GM21390 (cell line): ENCODE measurements at regions not wholly inside any gene's neighbourhood (a gene's known extent, or its start where the extent isn't known, plus 50 kb on each side); places are given as distances from the start of the nearest gene placed in this dataset.
"Not testable (repeated sequence)": the region's sequence is repeated elsewhere in the genome, so short reads cannot be mapped to it uniquely, and the experiment has no call there.

Experiments
- ATAC-seq: cut with Tn5 transposase; IDR thresholded peaks from one replicate; pipeline ENCODE4 v1.9.1; 2021; ENCODE audit not compliant: unreplicated experiment

DNA sequence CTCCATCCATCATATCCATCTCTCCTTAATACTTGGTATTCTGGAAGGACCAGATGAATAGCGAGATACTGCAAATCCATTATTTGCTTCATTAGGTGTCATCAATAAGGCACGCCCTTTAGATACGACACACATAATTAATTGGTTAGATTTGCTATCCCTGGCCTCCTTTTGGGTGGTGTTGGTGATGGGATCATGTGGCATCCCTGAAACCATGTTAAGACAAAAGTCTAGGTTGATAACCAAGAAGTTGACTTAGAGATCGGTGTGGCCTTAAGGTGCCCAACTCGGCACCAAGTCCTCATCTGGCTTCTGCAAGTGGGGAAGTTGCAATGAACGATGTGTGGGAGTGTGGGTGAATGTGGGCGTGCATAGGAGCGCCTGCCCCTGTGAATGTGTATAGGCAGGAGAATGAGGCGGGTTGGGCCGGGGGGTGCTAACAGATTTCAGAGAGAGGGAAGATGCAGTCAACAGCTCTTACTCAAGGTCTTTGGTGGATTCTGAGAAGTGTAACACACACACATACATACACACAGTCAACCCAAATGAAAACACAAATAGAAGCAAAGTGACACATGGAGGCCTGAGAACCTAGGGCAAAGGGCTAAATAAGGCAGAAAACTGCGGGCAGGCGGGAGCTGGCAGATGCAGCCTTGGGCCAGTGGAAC, 415.7 kb upstream of the ESRRG start:
- ATAC-seq: no peak

DNA sequence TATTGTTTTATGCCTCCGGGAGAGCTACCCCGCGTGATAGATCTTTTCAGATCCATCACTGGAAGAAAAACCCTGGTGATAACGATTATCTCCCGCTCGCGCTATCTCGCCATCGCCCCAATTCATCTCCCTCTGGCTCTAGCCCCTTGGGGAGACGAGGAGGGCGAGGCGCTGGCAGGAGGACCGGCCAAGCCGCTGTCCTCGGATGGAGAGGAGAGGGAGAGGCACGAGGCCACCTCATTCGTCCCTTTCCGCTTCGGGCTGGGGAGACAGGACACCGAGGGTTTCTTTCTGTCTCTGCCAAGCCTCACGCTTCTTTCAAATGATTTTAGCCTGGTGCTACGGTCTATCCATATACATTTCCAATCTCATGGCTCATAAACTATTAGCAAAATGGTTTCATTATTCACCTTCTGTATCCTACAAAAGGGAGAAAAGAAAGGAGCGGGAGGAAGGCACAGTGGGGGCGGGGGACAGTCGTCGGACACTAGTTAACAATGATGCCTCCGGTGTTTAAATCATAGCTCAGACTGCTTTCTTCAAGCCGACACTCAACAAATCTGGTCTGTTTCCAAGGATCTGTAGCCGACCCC, 415.0 kb upstream of the ESRRG start:
- no peak for ATAC-seq

DNA sequence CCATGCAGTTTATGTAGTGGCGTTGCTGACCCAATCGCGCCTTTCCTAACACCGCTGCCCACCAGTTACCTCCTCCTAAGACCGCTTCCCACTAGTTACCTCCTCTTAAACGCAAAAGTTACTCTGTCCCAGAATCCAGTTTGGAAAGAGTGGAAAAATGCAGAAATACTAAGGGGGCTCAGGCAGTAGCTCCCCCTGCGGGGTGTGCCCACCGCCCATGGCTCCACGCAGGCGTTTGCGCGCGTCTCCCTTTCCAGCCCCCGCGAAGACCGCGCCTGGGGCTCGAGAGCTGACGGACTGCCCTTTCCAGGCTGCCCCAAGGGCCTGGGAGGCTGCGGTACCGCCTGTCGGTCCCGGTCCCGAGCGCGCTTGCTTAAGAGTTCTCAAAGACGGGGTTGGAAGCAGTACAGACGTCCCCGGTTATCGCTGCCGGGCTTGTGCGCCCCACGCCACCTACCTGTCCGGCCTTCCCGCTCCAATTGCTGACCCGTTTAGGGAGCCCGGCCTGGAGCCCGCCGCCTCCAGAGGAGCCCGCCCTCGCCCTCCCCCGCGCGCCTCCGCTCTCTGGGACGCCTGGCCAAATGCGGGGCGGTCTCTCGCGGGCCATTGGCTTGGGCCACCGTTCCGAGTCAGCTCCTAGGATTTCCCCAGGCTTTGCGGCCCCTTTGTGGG, 414.1 kb upstream of the ESRRG start:
- ATAC-seq: no peak

DNA sequence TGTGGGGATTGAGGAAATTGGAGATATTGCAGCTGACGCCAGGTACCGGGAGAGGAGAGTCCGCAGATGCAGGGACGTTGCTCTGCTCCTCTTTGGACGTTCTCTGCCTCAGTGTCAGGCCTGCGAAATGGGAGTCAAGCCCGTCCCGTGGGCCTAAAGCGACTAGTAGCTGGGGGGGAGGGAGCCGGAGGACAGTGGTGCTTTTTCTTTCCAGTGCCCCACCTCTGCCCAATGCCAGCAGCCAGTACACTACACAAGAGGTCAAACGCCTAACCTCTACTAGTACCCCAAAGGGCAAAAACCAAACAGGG, 413.6 kb upstream of the ESRRG start:
- ATAC-seq: no peak

GRCh38 chr1:217135987-217136894, 413.0 kb upstream of the ESRRG start:
- no peak for ATAC-seq

- no peak for ATAC-seq
These were observed 412.3 kb upstream of the ESRRG start for GRCh38 chr1:217135569-217135915.

DNA sequence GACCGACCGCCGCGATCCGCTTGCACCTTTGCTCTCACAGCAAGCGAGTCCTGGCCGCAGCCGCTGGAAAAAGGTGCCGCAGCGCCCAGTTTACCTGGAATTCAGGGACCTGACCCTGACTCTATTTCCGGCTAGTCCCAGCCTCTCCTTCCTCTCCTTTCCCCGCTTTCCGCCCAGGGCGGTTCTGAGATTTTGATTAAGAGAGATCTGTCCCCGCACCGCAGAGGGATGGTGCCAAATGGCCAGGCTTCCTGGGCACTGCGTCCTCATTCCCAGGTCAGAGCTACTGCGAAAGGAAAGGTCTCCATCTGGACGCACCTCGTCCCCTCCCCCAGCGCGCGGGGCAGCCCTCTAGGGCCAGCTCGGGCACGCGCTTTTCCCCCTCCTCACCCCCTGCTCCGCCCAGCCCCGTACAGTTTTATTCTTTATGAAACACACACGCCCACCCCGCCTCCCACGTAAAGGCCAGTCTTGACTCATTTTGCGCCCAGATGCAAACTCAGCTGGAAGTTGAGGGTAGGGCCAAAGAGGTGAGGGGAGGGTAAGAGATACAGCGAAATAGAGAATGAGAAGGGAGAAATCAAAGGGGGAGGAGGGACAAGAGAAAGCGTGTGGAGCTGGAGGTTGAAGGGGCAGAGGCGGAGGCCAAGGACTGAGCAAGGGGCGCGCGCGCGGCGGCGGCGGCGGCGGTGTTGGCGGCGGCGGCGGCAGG, 411.8 kb upstream of the ESRRG start:
- no peak for ATAC-seq

- ATAC-seq: no peak
These were observed 411.0 kb upstream of the ESRRG start for GRCh38 chr1:217133958-217134856.

DNA sequence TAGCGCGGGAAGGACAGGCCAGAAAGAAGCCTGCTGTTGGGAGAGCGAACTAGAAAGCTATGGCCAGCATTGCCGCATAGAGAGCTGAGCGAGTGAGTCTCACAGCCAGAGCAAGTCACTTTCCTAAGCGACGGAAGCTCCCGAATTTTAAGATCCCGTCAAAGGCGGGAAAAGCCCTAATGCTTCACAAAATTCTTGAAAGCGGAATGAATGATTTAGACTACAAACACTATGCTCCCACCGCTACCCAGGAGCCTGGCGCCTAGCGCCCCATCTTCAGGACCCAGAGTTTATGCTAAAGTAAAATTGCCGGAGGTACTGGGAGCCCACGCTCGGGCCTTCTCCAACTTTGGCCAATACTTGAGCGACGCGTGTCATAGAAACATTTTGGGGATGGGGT, 409.9 kb upstream of the ESRRG start:
- no peak for ATAC-seq

- ATAC-seq: not testable (repeated sequence)
These were observed 400.1 kb upstream of the ESRRG start for GRCh38 chr1:217123340-217123739.

- ATAC-seq: no peak
These were observed 394.8 kb upstream of the ESRRG start for GRCh38 chr1:217117973-217118465.

DNA sequence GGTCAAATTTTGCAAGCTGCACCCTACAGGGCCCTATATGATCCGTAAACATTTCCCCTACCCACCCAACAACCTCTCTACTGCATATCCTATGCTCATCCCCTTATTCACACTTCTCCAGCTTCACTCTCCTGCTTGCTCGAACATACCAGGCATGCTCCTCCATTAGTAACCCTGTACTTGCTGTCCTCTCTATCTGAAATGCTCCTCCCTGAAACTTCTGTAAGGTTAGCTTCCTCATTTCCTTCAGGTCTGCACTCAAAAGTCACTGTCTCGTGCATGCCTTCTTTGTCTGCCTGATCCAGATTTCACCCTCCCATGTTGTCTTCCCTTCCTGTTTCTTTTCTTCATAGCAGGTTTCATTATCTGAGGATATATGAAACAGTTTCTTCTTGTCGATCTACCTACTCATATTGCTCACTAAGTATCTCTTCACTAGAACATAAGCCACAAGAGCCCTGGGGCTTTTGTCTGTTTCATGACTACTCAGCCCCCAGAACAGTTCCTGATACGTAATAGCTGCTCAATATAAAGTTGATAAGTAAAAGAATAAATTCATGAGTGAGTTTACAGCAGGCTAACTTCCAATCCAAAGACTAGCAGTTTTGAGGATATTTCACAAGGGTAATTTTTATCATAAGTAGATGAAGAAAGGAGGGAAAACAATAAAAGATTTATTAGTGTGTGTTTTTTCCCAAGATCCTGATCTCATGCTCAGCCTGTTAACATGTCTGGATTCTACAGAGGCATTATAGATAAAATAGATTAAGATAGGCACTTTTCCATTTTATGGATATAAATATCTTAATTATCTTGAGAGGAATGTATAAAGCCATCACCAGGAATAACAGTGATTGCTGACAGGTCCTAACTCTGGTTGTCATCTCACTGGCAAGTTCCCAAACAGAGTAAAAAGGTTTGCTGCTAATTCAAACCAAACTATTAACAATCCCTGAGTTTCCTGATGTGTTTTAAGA, 392.5 kb upstream of the ESRRG start:
- no peak for ATAC-seq

- ATAC-seq: no peak
These were observed 386.7 kb upstream of the ESRRG start for GRCh38 chr1:217109928-217110327.

- ATAC-seq: no peak
These were observed 383.1 kb upstream of the ESRRG start for GRCh38 chr1:217106231-217106901.

GRCh38 chr1:217105437-217105836, 382.2 kb upstream of the ESRRG start:
- ATAC-seq: no peak

DNA sequence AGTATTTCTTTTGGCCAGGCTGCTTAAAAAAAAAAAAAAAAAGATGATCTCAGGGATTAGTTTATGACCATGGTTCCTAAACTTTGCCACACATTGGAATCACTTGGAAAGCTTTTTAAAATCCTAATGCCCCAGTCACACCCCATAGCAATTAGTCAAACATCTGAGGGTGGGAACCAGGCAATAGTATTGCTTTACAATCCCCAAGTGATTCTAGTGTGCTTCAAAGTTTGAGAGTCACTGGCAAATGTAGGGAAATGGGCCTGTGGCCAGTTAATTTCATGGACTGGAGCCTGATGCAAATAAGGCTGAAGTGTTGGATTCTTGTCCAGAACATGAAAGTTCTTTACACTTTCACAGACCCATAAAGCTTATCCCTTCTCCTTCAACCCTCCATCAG, 374.6 kb upstream of the ESRRG start:
- ATAC-seq: no peak

- ATAC-seq: no peak
These were observed 373.0 kb upstream of the ESRRG start for GRCh38 chr1:217096200-217096599.

DNA sequence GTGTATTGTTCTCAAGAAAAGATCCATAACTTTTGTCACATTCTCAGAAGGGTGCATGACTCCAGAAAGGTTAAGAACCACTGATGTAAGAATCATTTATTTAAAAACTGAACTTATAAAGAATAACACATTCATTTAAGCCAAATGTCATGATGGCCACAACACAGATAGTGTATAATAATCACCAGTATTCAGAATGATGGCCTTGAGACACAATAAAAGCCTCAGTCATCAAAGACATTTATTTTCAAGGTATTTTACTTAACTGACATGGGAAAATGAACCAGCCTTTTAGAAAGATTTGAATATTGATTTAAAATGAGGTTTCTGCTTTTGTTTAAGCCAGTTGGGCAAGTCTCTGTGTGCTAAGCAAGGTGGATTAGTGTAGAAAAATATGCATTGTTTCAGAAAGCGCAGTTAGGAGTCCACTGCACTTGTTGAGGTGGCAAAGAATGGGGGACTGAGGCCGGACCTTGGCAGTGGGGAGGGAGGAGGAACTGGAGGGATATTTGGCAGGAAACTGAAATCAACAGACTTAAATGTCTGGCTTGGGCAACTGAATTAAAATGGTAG, 371.9 kb upstream of the ESRRG start:
- no peak for ATAC-seq
